ENCODE measurements at regions not wholly inside any gene's neighbourhood (a gene's known extent, or its start where the extent isn't known, plus 50 kb on each side); places are given as distances from the start of the nearest gene placed in this dataset.
"Not testable (repeated sequence)": the region's sequence is repeated elsewhere in the genome, so short reads cannot be mapped to it uniquely, and the experiment has no call there.

DNA sequence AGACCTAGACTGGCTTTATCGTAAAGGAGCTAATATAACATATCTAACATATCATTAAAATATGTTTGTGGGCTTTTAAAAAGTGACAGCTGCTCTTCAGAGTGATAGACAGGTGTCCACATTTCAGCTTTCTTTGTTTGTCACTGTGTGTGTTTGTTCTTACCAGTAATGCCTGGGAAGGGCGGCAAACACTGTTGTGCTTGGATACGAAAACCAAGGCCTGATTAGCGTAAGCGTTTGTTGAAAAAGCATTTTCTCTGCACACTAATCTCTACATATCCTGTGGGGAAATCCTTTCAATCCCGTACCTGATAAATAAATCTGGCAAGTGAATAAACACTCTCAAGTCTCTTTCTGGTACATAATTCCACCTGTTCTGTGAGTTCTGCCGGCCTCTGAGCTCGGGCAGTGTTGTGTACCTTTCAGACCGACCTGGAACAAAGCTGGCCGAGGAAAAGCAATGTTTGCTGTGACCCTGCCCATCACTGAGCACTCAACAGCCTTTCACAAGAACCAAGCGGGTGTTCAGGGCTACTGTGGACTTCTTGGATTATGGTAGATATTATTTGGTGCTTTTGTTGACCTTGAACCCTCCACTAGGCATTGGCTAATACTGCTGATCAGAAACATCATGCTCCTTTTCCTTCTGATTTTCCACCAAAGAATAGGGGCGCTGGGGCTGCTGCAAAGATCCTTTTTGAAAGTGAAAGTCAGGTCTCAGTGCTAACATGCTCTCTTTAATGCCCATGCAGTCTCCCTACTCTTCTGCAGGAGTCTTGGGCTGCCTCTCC lies 100.4 kb downstream of the CD83 start:
- DNase-seq (ENCODE audit: low spot score) = no peak

DNA sequence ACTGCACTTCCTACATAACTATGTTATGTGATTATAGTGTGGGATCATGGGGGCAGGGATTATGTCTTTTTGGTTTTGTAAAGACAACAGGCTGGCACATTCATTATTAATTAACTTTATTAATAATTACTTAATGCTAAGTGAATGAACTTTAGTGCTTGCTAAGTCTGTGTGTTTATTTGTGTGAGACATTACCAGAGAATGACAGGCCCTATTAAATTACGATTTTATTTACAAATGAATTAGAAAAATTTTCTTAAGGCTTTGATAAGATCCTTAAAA lies 100.9 kb downstream of the CD83 start:
- DNase-seq (ENCODE audit: low spot score) = no peak

DNA sequence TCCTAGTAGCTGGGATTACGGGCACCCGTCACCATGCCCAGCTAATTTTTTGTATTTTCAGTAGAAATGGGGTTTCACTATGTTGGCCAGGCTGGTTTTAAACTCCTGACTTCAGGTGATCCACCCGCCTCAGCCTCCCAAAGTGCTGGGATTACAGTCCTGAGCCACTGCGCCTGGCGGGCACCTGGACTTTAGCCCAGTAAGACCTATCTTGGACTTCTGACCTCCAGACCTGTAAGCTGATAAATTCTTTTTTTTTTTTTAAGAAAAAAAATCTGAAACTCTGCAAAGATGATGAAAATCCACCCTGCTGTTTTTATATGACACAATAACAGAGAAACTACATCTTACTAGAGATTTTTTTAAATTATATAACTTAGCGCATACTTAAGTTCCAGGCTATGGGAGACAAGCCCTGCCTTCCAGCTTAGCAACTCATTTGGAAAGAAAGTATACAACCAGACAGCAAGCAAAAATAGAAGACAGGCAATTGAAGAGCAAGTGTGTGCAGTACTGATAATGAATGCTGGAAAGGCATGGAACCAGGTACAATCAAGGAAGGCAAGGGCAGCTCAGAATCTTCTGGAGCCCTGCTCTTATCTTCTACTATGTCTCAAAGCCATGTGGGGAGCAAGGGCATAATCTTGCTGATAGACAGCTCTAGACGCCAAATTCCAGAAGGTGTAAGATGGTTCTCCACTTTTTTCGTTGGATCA lies 104.2 kb downstream of the CD83 start:
- no peak for DNase-seq (ENCODE audit: low spot score)

DNA sequence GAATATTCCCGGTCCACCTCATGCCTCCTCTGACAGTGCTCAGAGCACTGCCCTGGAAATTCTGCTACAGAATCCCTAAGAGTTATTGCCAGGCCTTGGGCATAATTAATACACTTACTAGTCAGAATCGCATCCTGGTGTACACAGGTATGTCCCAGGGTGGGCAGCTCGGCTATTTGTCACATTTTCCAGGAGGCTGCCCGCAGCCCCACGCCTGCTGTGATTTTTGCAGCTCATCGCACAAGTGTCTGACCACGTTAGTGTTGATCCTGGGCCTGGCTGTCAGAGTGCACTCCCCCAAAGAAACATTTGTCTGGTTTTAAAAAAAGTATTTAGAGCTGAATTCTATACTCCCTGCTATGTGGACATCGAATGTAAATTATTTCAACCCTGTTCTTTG lies 105.4 kb downstream of the CD83 start:
- DNase-seq (ENCODE audit: low spot score) = no peak

DNA sequence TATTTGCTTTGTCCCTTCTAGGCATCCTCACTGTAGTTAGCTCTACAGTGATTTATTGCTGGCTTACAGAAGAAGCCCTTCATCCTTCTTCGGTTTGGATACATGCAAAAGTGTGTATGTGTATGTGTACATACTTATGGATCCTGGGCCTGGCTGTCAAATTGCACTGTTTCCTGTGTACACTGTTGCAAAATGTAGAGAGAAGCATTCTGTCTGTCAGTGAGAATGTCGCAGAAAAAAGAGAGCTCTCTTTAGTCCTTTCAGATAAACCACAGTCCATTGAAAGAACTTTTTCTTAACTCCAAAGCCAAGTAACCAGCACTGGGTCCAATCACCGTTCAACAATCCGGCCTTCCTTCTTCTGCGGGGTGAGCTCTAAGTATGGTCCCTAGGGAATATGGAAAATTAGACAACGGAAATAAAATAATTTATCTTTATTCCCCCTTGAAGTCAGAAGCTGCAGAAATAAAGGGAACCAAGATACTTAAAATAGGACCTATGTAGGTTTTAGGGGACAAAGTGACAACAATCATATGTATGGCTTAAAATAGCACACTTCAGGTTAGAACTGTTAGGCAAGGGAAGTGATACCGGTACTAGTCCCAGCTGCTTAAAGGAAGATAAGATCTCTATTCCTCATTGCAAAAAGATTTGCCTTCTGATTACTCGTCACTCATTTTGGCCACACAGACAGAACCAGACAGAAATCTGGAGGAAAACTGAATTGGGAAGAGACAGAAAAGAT lies 107.0 kb downstream of the CD83 start:
- no peak for DNase-seq (ENCODE audit: low spot score)

DNA sequence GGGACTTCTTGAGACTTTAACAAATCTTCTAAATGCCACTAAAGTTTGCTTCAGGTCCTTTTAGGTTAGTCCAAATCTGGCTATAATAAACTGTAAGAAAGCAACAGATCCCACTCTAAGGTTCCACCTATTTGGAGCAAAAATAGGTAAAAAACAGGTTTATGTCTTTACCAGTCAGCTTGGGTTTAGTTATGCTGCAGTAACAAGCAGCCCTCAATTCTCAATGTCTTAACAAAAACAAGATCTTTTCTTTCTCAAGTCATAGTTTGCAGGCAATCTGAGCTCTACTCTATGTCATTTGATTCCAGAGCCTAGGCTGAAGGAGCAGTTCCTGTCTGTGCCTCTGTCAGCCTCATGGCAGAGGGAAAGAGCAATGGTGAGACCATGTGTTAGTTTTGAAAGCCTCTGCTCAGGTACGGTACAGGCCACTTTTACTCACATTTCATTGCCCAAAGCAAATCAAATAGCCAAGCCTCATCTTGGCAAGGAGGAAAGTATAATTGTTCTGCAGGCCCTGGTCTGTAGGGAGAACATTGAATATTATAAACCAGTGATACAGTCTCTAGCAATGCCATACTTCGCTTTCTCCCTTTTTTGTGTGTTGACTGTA lies 108.6 kb downstream of the CD83 start:
- no peak for DNase-seq (ENCODE audit: low spot score)

DNA sequence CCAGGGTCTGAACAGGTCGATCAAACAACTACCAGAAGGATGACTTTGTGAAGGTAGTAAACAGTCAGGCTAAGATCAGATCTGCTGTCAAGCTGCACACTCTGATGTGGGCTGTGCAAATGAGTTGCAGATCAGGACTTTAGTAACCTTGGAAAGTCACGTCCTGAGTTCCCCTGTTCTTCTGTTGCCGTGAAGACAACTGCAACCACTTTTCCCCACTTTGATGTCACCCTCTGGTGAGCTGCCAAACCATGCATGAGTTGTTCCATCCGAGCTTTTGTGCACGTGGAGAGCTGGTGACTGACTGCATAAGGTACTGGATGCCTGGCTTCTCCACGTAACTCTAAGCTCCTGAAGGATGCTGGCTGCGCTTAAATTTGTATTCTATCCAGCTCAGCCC lies 111.0 kb downstream of the CD83 start:
- no peak for DNase-seq (ENCODE audit: low spot score)

DNA sequence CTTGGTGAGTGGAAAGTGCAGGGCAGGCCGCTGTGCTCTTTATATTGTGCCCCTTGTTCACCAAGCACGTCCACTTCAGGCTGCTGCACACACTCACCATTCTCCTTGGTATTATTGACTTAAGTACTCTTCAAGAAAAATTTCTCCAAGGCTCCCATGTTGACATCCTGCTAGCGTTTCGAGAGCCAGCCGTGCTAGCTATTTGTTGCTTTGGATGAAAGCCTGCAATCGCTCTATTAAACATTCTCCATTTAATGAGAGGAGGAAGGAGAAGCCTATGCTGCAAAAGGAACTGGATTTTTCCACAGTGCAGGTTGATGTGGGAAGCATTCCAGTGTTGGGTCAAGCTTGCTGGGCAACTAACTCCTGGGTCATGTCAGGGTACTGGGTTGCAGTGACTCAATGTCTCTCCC lies 113.5 kb downstream of the CD83 start:
- no peak for DNase-seq (ENCODE audit: low spot score)

DNA sequence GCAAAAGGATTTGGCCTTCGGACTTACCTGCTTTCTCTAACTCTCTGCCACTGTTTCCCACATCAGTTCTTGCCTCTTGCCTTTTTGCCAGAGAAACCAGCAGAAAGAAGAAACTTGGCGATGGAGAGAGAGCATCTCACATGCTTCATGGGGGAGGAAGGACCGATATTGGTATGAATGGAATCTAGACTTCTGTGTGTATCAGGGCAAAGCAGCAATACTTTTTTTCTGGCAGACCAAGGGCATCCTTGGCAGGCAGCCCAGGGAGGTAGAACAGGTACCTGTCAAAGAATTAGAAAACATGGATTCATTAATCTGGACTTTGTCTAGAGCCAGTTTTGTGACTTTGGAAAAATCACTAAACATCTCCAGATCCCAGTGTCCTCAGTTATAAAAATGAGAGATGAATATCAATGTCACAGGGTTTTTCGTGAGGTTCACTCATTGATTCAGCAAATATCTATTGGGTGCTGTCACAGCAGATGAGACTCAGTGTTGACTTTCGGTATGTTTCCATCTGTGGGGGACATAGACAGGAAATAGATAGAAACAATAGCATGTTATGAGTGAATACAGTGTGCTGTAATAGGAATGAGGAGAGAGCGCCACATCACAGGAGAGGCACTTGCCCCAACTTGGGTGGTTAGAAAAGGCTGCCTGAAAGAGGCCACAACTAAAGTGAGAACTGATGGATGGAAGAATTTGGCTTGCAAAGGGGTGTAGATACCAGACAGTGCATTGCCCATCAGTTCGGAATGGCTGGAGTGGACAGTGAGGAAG lies 114.1 kb downstream of the CD83 start:
- no peak for DNase-seq (ENCODE audit: low spot score)

DNA sequence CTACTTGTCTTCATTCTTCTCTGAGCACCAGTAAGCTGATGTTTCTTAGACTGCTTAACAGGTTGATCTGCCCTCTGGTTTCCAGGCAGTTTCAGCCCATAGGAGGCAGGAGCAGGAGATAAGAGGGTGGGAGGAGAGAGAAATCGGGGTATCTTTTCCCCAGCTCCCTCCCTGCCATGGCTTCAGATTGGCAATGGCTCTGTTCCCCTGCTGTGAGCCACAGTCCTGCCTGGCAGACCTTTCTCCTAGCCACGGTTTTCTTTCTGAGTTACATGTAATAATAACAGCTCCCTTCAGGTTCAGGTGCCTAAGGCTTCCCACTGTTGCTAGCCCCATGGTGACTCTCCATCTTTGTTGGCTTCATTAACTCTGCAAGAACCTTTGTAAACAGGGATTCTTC lies 115.3 kb downstream of the CD83 start:
- no peak for DNase-seq (ENCODE audit: low spot score)

DNA sequence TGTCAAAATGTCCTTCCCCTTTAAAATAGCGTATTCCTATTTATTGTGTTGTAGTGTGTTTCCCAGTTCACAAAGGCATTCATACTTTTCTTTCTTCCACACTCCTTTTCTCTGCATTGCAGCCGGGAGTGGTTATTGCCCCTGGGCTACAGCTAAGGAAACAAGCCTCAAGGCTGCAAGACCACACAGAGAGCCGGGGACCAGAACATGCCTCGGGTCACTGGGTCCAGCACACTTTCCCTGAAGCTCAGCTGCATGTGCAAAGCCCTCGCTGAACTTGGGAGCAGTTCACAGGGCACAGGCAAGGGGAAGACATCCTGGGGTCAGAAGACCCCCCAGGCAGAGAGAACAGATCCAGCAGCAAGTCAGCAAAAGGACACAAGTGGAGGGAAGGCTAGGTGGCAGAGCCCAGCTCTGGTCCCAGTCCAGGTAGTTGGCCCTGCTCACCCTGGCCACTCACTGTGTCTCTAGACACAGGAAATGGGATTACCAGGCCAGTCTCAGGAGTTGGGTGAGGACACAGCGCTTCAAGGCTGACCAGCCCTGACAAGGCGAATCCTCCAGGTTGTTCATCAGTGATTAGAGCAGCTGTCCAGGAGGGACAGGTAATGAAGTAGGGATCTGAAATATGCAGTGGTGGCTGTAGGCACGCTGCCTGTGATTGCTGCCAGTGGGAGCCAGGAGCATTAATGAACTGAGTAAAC lies 118.2 kb downstream of the CD83 start:
- DNase-seq (ENCODE audit: low spot score) = no peak

DNA sequence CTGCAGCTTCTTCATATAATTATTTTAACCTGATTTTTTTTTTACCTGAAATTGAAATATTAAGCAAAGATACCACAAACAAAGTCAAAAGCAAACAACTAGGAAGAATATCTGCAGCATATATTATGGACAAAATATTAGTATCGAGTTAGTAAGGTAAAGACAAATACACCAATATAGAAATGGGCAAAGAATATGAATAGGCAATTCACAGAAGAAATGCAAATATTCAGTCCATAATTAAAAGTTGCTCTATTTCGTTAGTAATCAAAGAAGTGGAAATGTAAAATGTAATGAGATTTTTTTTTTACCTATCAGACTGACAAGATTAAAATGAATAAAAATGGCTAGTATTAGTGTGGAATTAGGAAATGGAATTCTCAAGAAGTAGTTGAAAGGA lies 121.5 kb downstream of the CD83 start:
- no peak for DNase-seq (ENCODE audit: low spot score)

DNA sequence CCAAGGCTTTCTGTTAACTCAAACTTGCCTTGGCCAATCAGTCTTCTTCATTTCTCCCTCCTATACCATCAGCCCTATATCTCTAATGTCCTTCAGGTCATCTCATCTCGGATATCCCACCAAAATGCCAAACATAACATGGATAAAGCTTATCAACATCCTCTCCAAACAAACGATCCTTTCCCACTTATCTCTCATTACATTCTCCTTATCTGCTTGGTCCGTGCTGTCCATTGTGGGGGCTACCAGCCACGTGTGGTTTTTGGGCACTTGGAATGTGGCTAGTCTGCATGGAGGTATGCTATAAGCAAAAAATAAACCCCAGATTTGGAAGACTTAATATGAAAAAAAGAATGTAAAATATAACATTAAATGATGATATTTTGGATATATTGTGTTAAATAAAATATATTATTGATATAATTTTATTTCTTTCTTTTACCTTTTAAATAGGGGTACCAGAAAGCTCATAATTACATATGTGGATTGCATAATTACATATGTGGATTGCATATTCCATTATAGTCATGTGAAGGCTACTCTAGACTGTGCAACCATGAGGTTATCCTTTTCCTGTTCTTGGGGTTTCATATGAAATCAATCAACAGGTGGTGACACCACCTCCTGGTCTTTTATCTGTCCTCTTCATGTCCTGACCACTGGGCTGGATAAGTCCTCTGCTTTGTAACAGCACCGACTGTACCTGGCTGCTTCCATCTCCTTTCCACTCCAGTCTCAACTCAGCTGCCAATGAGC lies 123.0 kb downstream of the CD83 start:
- no peak for DNase-seq (ENCODE audit: low spot score)

DNA sequence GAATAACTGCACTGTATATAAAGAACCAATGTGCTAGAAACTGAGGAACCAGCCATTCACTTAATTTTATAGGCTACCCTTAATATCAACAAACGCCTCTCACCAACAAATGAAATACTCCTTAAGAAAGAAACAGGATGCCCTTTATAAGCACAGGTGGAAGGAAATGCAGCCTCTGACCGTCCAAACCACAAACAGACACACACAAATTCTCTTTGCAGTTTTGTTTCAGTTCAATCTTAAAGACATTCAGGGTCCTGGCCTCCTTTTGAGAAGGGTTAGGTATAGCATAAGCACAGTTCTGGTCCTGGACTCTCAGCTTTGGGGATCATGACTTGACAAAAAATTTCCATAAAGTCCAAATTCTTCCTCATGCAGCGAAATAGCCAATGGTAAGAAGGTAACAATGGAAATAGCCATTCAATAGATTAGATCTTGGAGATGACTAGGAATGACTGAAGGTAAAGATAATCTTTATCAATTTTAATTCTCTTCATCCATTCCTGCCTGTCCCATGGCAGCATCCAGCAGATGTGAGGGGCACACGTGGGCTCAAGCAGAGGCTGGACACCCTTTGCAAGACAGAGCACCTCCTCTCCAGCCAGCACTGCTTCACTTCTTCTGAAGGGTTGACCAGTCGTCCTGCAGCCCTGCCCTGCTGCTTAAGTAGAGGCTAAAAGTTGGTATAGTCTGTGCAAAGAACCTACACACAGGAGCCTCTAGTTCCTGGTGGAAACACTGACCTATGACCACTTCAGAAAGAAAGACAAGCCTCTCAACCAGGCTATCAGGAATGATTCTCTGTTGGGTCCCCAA lies 123.9 kb downstream of the CD83 start:
- DNase-seq (ENCODE audit: low spot score) = no peak

DNA sequence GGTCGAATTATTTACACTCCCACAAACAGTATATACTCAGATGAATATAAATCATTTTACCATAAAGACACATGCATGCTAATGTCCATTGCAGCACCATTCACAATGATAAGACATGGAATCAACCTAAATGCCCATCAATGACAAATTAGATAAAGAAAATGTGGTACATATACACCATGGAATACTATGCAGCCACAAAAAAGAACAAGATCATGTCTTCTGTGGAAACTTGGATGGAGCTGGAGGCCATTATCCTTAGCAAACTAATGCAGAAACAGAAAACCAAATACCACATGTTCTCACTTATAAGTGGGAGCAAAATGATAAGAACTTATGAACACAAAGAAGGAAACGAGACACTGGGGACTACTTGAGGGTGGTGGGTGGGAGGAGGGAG lies 125.3 kb downstream of the CD83 start:
- DNase-seq (ENCODE audit: low spot score) = not testable (repeated sequence)

DNA sequence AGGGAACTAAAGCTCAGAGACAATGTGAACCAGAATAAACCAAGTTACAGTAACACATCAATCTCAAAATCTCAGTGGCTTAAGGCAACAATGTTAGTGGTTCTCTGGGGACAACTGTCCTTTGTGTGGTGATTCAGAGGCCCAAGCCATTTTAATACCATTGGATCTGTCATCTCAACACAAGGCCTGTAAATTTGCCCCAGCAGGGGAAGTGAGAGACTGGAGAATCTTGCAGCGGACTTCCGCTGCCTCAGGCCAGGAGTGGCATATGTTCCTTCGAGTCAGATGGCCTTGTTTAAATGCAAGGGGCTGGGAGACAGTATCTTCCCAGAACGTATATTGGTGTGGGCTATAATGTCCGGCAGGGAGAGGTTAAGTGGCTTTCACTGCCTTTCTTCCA lies 126.0 kb downstream of the CD83 start:
- DNase-seq (ENCODE audit: low spot score) = no peak

DNA sequence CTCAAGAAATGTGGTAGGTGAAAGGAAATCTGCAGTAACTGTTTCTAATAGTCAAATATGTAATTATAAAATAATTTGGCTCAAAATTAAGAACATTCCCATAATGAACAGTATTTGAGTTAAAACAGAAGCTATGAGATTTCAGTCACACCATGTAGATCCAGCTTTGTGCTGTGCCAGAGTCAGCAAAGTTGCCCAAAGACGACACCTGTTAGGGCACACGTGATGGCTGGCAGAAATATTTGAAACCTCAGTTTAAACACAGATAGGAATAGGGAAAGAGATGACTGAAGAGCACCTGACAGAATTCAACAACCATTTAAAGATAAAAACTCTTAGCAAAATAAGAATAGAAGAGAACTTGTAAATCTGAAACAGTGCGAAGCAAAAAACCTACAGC lies 129.3 kb downstream of the CD83 start:
- DNase-seq (ENCODE audit: low spot score) = no peak

DNA sequence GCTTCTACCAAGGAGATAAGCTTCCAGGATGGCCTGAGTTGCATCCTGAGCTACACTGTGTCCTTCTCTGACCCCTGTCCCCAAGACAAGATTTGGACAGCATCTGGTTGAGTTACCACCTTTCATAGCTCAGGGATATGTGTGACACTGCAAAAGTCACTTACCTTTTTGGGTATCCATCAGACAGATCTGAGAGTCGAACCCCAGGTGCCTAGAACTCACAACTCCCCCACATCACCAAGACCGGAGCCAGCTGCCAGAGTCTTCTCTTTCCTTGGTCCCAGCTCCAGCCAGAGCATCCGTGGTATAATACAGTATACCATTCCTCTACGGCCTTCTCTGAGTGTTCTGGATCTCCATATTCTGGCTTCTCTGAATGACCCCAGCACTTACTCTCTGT lies 133.0 kb downstream of the CD83 start:
- no peak for DNase-seq (ENCODE audit: low spot score)

DNA sequence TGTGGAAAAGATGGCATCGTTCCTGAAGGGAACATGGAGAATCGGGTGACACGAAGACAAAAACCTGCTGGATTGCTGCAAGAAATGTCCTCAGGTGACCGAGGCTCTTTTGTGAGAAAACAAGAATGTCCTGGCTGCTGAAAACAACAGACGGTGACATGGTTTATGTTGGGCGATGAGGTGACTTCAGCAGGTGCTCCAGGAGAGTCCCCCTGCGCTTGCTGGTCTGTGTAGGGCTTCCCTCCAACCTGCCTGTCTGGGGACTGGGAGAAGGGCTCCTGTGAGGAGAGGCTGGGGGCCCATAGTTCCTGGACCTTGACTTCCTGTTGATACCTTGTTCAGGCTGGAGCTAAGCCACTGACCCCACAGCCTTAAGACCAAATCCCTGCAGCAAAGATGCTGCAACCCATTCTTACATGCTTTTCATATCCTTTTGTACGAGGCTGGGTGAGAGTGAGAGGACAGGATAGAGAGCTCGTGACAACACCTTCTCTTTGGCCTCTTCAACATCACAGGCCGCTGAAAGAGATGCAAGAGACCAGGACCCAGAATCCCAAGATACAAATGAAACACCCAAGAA lies 134.8 kb downstream of the CD83 start:
- no peak for DNase-seq (ENCODE audit: low spot score)

All from putamen (tissue), 1 donor.